CD4-positive, alpha-beta memory T cell (primary cell): ENCODE measurements at regions not wholly inside any gene's neighbourhood (a gene's known extent, or its start where the extent isn't known, plus 50 kb on each side); places are given as distances from the start of the nearest gene placed in this dataset.
A peak's percentile ranks its signal among the peaks of the same experiment; 100 is the strongest.

Source experiments
- CTCF ChIA-PET: fragments of 350-600 bp; sonication (Branson Sonifier 250); formaldehyde crosslinking; loops from one replicate; lab custom pipeline; 2021; ENCODE audit warnings: inconsistent platforms; ENCODE audit not compliant: partially characterized antibody; lab: Charles Lee
- POLR2A ChIA-PET: fragments of 350-600 bp; sonication (Branson Sonifier 250); formaldehyde crosslinking; loops from one replicate; lab custom pipeline; 2021; ENCODE audit not compliant: partially characterized antibody; lab: Charles Lee
- DNase-seq, 5 donors: peaks; one replicate each; pipeline versions ENCODE4 v3.0.0 to v3.0.0-alpha.2; 2020 to 2022; ENCODE audit warnings: mixed read lengths in 1 of 5
- H3K27ac ChIP-seq: one replicate; pipeline ENCODE4 v1.7.0; 2013; ENCODE audit warnings: low read depth, low read length
- H3K27me3 ChIP-seq: 2 replicates; pipeline ENCODE4 v1.7.0; 2013; ENCODE audit warnings: mild to moderate bottlenecking, low read length, moderate library complexity; ENCODE audit not compliant: insufficient read depth
- H3K36me3 ChIP-seq: 2 replicates; pipeline ENCODE4 v1.7.0; 2013; ENCODE audit warnings: mild to moderate bottlenecking, low read length, moderate library complexity; ENCODE audit not compliant: insufficient read depth
- H3K4me1 ChIP-seq: 2 replicates; pipeline ENCODE4 v1.7.0; 2013; ENCODE audit warnings: mild to moderate bottlenecking, low read length, moderate library complexity; ENCODE audit not compliant: insufficient read depth
- H3K4me3 ChIP-seq, 2 donors: one replicate each; pipeline ENCODE4 v1.7.0; 2013; ENCODE audit warnings: low read length in 2 of 2, mild to moderate bottlenecking in 1 of 2
- H3K9me3 ChIP-seq, 2 donors: one replicate each; pipeline ENCODE4 v1.7.0; 2013; ENCODE audit warnings: low read length in 2 of 2, control low read depth in 1 of 2; ENCODE audit not compliant: control insufficient read depth in 1 of 2
- H3K27ac Mint-ChIP-seq, 7 donors: one replicate each; pipeline ENCODE4 v1.8.0; 2020 to 2021; ENCODE audit warnings: mixed read lengths in 7 of 7, mild to moderate bottlenecking in 6 of 7, inconsistent platforms in 3 of 7, moderate library complexity in 3 of 7
- H3K27me3 Mint-ChIP-seq, 2 donors: one replicate each; pipeline ENCODE4 v1.8.0; 2020 to 2021; ENCODE audit warnings: mixed read lengths in 2 of 2
- H3K36me3 Mint-ChIP-seq, 2 donors: one replicate each; pipeline ENCODE4 v1.8.0; 2020 to 2021; ENCODE audit warnings: mixed read lengths in 2 of 2, inconsistent platforms in 1 of 2, mild to moderate bottlenecking in 1 of 2
- H3K4me1 Mint-ChIP-seq, 4 donors: one replicate each; pipeline ENCODE4 v1.8.0; 2020 to 2021; ENCODE audit warnings: mixed read lengths in 4 of 4, mild to moderate bottlenecking in 1 of 4
- H3K4me3 Mint-ChIP-seq, 8 donors: one replicate each; pipeline ENCODE4 v1.8.0; 2020 to 2021; ENCODE audit warnings: mixed read lengths in 8 of 8, mild to moderate bottlenecking in 7 of 8, moderate library complexity in 6 of 8, inconsistent platforms in 3 of 8
- H3K9me3 Mint-ChIP-seq, 8 donors: one replicate each; pipeline ENCODE4 v1.8.0; 2020 to 2021; ENCODE audit warnings: mixed read lengths in 8 of 8, mild to moderate bottlenecking in 5 of 8, inconsistent platforms in 3 of 8, moderate library complexity in 1 of 8
- intact Hi-C: fragments of 100-400 bp; cut with micrococcal nuclease; formaldehyde crosslinking; loops from one replicate; pipeline ENCODE4 v1.15.1; 2023

DNA sequence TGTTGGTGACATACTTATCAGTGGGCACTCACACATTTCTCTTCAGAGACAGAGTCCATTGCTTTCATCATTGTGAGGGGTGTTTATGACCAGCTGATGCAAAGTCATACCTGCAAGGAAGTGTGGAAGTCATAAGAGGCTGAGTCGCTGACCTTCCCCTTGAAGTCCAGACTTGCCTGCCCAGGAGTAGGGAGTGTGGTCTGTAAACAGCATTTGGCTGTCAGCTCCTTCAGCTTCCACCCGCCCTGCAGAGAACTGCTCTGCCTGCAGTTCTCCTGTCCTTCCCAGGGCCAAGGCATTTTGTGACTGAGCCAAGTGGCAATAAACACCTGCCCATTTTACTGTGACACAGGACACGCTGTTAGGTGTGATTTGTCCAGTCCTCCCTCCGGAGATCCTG, 801.3 kb downstream of the BCL11B start:
- Histone ChIP-seq H3K9me3 (no peaks in the 10 kb centered on the region), H3K27me3 (no peaks in the 10 kb centered on the region), H3K4me3 (no peak overlapping the region), H3K27ac (no peak overlapping the region), H3K4me1 (no peaks in the 10 kb centered on the region), H3K36me3 (no peaks in the 10 kb centered on the region)
- H3K4me1 Mint-ChIP-seq: no peaks in the 10 kb centered on the region
- H3K4me3 Mint-ChIP-seq: no peak overlapping the region
- CTCF ChIA-PET: no interaction called here
- peaks cover 0 to 6% (median 0%) of the 10 kb centered on the region in 8 donors for H3K9me3 Mint-ChIP-seq
- H3K27me3 Mint-ChIP-seq: no peaks in the 10 kb centered on the region
- H3K27ac Mint-ChIP-seq: no peak overlapping the region
- H3K36me3 Mint-ChIP-seq: no peaks in the 10 kb centered on the region
- intact Hi-C loops: no loop called here
- POLR2A ChIA-PET: no interaction called here
- no peak for DNase-seq

DNA sequence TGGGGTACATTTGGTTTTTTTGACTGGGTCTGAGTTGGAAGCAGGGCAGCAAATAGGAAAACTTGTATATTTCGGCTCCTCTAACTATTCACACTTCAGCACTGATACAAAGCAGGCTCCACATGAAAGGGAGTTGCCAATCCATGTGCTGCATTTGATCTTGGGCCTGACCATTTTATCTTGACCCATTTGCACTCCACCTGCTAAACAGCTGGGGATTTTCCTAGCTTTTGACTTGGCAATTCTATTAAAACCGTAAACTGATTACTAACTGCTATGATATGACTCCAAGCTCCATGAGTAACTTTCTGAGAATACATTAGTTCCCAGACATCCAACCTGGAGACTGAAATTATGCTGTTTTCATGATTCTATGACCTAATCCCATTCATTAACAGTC, 797.1 kb downstream of the BCL11B start:
- Histone ChIP-seq H3K36me3 (no peaks in the 10 kb centered on the region), H3K4me1 (no peaks in the 10 kb centered on the region), H3K27me3 (no peaks in the 10 kb centered on the region), H3K27ac (no peak overlapping the region), H3K9me3 (no peaks in the 10 kb centered on the region), H3K4me3 (no peak overlapping the region)
- ChIA-PET POLR2A (no interaction called here), CTCF (no interaction called here)
- intact Hi-C loops: no loop called here
- no peaks in the 10 kb centered on the region for H3K4me1 Mint-ChIP-seq
- H3K36me3 Mint-ChIP-seq: no peaks in the 10 kb centered on the region
- H3K9me3 Mint-ChIP-seq: peaks cover 0 to 10% (median 5%) of the 10 kb centered on the region in 8 donors
- DNase-seq: no peak
- H3K4me3 Mint-ChIP-seq: no peak overlapping the region
- H3K27ac Mint-ChIP-seq: no peak overlapping the region
- H3K27me3 Mint-ChIP-seq: no peaks in the 10 kb centered on the region

DNA sequence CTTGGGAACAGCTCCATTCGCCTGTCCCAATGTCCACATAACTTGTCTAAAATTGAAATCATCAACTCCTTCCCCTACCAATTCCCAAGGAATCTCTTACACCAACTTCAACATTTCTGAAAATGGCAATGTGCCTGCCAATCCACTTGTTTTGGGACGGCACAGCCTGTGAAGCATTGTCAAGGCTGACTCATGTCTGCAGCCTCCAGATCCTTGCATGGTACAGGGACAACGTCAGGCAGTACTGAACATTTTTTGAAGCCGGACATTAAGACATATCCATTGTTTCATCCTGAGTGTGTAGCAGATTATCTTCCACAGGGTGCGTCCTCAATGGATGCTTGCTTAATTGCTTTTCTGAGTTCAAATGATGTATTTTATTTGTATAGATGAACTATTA, 794.1 kb downstream of the BCL11B start:
- CTCF ChIA-PET: no interaction called here
- POLR2A ChIA-PET: no interaction called here
- no peak overlapping the region for H3K27ac Mint-ChIP-seq
- intact Hi-C loops: no loop called here
- no peaks in the 10 kb centered on the region for H3K27me3 ChIP-seq
- H3K9me3 Mint-ChIP-seq: peaks cover 0 to 8% (median 4%) of the 10 kb centered on the region in 8 donors
- H3K27me3 Mint-ChIP-seq: no peaks in the 10 kb centered on the region
- no peaks in the 10 kb centered on the region for H3K4me1 Mint-ChIP-seq
- H3K4me3 ChIP-seq: no peak overlapping the region
- no peaks in the 10 kb centered on the region for H3K9me3 ChIP-seq
- DNase-seq: no peak
- H3K4me3 Mint-ChIP-seq: no peak overlapping the region
- H3K36me3 ChIP-seq: no peaks in the 10 kb centered on the region
- H3K4me1 ChIP-seq: no peaks in the 10 kb centered on the region
- no peak overlapping the region for H3K27ac ChIP-seq
- no peaks in the 10 kb centered on the region for H3K36me3 Mint-ChIP-seq

DNA sequence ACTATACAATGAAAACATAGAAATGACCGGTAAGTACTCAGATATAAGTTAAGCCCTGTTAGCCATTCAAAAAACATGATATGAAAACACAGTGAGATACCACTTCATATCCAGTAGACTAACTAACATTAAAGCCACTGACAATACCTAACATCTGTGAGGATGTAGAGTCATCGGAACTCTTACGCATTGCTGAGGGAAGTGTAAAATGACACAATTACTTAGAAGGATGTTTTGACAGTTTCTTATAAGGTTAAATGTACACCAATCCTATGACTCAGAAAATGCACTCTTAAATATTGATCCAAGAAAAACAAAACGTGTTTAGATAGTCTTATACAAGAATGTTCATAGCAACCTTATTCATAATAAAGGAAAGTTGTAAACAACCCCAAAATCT, 782.9 kb downstream of the BCL11B start:
- Mint-ChIP-seq H3K9me3 (peaks cover 2 to 20% (median 17%) of the 10 kb centered on the region in 8 donors), H3K27ac (no peak overlapping the region), H3K36me3 (peaks cover 4 to 12% of the 10 kb centered on the region in 2 donors), H3K4me3 (no peak overlapping the region), H3K27me3 (no peaks in the 10 kb centered on the region), H3K4me1 (peaks cover 0 to 2% (median 0%) of the 10 kb centered on the region in 4 donors)
- POLR2A ChIA-PET: no interaction called here
- DNase-seq: no peak
- Histone ChIP-seq H3K36me3 (no peaks in the 10 kb centered on the region), H3K27ac (no peak overlapping the region), H3K4me3 (no peak overlapping the region), H3K4me1 (no peaks in the 10 kb centered on the region), H3K9me3 (no peaks in the 10 kb centered on the region), H3K27me3 (no peaks in the 10 kb centered on the region)
- CTCF ChIA-PET: no interaction called here
- intact Hi-C loops: no loop called here

DNA sequence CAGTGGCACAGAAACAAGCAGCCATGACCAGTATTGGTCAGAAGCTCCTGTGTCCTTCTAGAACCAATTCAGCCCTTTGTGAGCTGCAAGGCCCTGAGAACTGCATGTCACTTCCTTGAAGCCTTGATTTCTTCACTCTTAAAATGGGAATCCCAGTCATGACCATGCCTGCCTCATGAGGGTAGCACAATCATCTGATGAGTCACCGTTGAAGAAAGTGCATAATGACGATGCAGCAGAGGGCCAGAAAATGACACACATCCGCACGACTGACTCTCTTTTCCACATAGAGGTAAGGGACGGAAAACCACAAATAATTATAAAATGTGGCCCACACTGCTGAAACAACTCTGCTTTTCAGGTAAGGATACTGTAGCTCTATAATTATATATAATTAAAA, 777.4 kb downstream of the BCL11B start:
- CTCF ChIA-PET: no interaction called here
- Histone ChIP-seq H3K9me3 (no peaks in the 10 kb centered on the region), H3K36me3 (no peaks in the 10 kb centered on the region), H3K4me3 (no peak overlapping the region), H3K27me3 (no peaks in the 10 kb centered on the region), H3K4me1 (no peaks in the 10 kb centered on the region), H3K27ac (no peak overlapping the region)
- H3K27me3 Mint-ChIP-seq: no peaks in the 10 kb centered on the region
- POLR2A ChIA-PET: interaction anchor here (0.7 kb wide), 1 partner anchor 518 kb away, joined by 3 read pairs; no protein-coding TSS in a partner anchor
- H3K36me3 Mint-ChIP-seq: no peaks in the 10 kb centered on the region
- H3K4me1 Mint-ChIP-seq: peaks cover 0 to 8% (median 1%) of the 10 kb centered on the region in 4 donors
- no peak for DNase-seq
- no peak overlapping the region for H3K27ac Mint-ChIP-seq
- H3K4me3 Mint-ChIP-seq: no peak overlapping the region
- H3K9me3 Mint-ChIP-seq: no peaks in the 10 kb centered on the region
- intact Hi-C loops: no loop called here

DNA sequence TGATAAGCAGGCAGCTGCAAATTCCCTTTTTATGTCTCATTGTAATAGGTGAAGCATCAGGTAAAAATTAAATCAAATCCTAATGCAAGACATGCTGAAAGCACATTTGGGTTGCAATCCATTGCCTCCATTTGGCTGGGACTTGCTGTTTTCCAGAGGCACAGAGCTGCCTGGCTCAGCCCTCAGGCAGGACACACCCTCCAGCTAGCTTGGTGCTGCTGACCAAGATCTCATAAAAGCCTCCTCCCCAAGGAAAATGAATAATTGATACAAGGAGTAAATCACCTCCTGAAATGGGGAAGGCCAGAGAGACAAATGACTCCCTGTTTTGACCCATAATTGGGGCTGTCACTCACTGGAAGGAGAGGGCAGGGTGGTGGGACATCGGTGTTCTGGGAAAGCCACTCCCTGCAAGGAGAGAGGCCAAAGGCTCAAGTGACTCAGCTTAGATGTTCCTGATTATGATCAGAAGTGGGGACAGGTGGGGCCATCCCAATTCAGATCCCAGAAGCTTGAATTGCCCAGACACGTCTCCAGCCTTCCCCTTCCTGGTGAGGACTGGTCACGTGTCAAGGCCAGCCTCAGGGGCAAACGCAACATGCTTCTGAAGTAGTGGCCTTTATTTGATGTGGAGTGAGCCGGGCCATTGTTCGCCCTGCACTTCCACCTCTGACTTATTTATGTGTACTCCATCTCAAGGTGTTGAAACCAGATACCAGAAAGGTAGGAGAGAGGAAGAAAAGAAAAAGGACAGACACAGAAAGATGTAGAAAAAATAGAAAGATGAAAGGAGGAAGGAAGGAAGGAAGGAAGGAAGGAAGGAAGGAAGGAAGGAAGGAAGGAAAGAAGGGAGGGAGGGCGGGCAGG, 773.7 kb downstream of the BCL11B start:
- POLR2A ChIA-PET: no interaction called here
- intact Hi-C loops: no loop called here
- CTCF ChIA-PET: no interaction called here

DNA sequence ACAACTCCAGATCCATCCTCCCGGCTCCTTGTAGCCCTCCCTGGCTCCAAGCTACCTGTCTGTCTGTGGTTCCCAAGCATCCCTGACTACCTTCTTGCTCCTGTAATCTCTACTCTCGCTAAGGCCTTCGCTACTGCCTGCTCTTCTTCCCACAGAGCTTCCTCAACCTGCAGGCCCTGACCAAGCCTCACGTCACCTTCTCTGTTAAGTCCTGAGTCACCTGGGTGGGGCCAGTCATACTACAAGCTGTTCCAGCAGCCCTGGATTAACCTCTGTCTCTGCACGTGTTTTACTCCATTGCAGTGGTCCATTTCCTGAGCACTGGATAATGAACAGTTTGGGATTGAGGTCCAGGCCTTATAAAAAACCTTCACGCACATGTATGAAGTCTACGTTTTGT, 770.7 kb downstream of the BCL11B start:
- Mint-ChIP-seq H3K9me3 (no peaks in the 10 kb centered on the region), H3K4me1 (peaks cover 0 to 8% (median under 1%) of the 10 kb centered on the region in 4 donors), H3K36me3 (no peaks in the 10 kb centered on the region), H3K4me3 (no peak overlapping the region), H3K27ac (peak overlapping the region in 1 of 7 donors; percentile 19), H3K27me3 (no peaks in the 10 kb centered on the region)
- DNase-seq: no peak
- Histone ChIP-seq H3K4me1 (no peaks in the 10 kb centered on the region), H3K9me3 (no peaks in the 10 kb centered on the region), H3K4me3 (no peak overlapping the region), H3K36me3 (no peaks in the 10 kb centered on the region), H3K27ac (no peak overlapping the region), H3K27me3 (no peaks in the 10 kb centered on the region)
- ChIA-PET POLR2A (no interaction called here), CTCF (no interaction called here)
- intact Hi-C loops: no loop called here

More for the DNA sequence above, 773.7 kb downstream of the BCL11B start:
- no peaks in the 10 kb centered on the region for H3K4me1 ChIP-seq
- peaks cover 0 to 8% (median 1%) of the 10 kb centered on the region in 4 donors for H3K4me1 Mint-ChIP-seq
- no peak overlapping the region for H3K4me3 Mint-ChIP-seq
- no peaks in the 10 kb centered on the region for H3K9me3 Mint-ChIP-seq
- H3K27me3 ChIP-seq: no peaks in the 10 kb centered on the region
- H3K27ac Mint-ChIP-seq: peak overlapping the region in 4 of 7 donors; percentile 2 to 60 (median 40)
- H3K27ac ChIP-seq: no peak overlapping the region
- H3K4me3 ChIP-seq: no peak overlapping the region
- H3K27me3 Mint-ChIP-seq: no peaks in the 10 kb centered on the region
- no peaks in the 10 kb centered on the region for H3K36me3 ChIP-seq
- no peak for DNase-seq
- H3K9me3 ChIP-seq: no peaks in the 10 kb centered on the region
- H3K36me3 Mint-ChIP-seq: no peaks in the 10 kb centered on the region
